HG03196 (cell line): ENCODE measurements at regions not wholly inside any gene's neighbourhood (a gene's known extent, or its start where the extent isn't known, plus 50 kb on each side); places are given as distances from the start of the nearest gene placed in this dataset.

Experiments used
- ATAC-seq: cut with Tn5 transposase; IDR thresholded peaks from one replicate; pipeline ENCODE4 v1.9.1; 2021; ENCODE audit not compliant: unreplicated experiment

DNA sequence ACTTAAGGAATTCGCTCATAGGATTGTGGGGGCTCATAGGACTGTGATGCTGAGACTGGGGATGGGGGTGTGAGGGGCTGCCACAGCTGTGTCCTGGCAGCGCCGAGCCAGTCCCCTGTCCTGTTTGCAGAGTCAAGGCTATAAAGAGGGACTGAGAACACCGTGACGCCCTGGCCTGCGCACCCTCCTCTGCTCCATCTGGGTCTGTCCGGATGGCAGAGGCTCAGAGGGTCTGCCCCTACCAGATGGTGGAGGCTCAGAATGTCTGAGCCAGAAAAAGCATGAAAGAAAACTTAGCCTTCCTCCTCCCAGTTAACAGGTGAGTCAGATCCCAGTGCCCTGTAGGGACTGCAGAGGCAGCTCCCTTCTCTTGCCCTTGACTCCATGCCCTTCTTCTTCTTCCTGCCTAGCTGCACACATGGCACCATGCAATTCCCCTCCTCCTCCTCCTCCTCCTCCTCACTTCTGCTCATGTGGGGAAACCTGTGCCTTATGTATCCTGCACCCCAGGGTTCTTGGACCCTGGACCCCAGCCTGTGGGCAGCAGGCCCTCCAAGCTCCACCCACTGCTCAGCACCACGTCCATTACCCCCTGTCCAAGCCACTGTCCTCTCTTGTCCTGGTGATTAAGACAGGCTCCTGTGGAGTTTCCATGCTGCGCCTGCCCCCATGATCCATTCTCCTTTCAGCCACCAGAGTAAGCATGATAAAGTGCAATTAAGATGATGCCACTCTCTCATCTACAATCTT, 410.0 kb upstream of the SULF2 start:
- no peak for ATAC-seq

DNA sequence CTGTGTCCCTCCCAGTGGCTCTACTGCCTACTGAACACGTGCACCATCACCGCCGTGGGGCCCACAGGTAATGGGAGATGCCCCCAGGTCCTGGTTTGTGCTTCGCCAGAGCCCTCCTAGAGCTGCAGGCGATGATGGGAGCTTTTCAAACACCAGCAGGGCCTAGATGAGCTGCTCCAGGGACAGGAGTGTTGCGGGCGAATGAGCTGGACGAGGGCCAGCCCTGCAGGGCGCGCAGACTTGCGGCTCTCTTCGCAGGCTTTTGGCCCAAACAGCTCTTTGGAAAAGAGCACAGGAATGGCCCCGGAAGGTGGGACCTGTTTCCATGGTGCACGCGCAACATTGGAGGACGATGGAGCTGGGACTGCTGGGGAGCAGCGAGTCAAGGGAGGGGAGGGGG, 409.3 kb upstream of the SULF2 start:
- ATAC-seq, result no peak

DNA sequence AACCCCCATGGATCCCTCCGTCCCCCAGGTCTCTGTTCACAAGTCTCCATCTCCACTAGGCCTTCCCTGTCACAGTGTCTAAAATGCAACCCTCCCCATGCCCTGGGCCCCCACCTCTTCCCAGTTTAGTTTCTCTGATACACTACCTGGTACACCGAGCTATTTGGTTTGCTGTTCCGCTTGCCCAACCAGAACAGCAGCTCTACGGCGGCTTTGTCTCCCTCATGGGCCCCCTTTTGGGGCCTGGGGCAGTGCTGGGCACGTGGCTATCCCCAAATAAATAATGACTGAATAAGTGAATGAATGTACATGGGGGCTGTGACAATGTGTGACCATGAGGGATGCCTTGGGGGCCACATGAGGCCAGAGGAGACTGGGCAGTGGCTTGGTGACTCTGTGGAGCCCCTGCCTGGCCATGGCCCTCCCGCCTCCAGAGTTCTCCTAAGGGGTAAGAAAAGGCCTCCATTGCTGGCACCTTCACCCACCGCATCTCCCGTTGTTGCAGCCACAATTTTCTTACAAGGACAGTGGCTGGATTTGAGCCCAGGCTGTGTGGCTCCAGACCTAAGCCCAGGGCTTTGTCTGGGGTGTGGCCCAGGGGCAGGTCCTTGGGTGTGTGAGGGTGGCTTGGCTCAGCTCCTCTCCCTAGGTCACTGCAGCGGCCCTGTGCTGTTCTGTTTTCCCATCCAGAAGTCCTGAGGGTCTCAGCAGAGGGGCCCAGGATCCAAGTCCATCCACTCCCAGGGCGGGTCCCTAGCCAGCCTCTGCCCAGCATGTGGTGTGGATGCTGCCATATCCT, 408.5 kb upstream of the SULF2 start:
- no peak for ATAC-seq

DNA sequence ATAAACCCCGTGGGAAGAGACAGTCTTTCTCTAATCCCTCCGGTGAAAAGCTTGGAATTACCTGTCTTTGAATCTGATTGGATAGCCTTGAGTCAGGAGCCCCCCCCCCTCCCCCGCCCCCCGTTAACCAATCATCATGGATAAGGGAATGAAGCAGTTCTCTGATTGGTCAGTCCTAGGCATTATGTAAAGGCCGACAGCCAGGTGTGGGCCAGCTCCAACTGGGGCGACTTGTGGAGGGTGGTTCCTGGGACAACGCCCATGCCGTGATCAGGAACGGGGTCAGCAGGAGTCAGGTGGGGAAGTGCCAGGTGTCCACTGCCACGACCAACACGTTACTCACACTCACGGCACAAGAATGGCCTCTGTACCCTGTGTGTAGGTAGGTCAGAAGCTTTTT, 406.8 kb upstream of the SULF2 start:
- ATAC-seq, result no peak

DNA sequence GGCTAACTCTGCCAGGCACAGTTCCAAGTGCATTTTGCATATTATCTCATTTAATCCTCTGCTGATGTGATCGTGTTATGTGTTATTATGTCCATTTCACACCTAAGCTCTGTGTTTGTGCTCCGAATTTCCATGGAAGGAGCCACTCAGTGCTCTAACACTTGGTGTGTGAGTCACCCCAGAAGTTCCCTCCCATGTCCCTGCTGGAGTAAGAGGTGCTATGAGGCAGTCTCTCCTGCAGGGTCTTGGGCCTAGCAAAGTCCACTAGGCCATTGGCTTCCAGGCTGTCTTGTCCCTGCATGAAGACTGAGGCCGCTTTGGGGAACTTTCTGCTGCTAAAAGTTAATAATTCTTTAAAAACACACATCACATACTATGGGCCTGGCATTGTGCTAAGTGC, 405.9 kb upstream of the SULF2 start:
- no peak for ATAC-seq

DNA sequence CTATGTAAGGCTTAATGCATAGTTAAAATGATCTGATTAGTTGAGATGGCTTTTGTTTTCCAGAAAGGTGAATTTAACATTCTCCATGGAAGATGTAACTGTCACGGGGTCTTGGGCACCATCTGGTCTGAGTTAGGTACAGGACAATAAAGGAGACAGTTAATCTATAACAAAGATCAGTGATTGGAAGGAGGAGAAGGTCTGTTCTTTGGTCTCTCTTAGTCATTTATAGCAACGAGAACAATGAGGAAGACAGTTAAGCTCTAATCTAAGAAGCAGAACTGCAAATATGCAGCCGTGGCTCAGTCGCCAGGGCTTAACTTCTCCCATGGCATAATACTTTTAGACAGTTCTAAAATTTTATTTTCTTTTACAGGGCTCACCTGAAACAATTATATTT, 405.5 kb upstream of the SULF2 start:
- no peak for ATAC-seq

DNA sequence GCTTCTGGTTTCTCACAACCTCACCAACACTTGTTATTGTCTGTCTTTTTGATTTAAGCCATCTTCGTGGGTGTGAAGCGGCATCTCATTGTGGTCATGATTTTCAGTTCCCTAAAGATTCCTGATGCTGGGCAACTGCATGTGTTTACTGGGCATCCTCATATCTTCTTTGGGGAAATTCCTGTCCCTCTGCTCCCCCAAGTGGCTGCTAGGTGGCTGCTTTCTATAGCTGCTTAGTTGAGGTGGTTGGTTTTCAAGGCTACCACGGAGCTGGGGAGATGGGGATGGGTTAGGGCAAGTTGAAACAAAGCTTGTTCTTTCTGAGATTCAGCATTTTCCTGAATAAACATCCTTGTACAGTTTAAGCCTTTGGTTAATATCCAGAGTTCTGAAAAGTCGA, 403.9 kb upstream of the SULF2 start:
- ATAC-seq, result no peak

DNA sequence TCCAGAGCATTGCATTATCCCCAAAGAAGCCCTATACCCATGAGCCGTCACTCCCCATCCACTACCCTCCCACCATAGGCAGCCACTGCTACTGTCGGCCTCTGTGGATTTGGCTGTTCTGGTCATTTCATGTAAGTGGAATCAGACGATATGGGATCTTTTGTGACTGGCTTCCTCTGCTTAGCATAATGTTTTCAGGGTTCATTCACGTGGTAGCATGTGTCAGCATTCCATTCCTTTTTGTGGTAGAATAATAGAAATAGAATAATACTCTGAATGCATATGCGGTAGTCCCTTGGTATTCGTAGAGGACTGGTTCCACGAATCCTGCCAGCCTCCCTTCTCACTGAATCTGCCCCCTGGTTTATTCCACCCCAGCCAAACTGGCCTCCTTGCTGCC, 402.6 kb upstream of the SULF2 start:
- no peak for ATAC-seq

DNA sequence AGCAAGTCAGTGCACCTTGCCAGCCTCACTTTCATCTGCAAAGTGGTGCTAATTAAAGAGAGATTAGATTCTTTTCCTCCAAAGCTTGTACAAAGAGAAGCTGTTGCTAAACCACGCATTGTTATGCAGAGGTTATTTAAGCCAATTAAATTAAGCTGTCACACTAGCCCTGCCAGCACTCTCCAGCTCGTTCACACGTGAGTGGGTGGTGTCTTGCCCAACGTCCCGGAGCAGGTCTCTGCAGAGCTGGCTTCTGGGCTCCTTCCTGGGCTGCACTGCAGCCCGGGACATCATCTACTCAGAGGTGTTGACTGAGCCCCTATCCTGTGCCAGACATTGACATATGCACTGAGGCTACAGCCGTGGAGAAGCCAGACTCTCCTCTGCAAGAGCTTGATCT, 401.6 kb upstream of the SULF2 start:
- no peak for ATAC-seq

DNA sequence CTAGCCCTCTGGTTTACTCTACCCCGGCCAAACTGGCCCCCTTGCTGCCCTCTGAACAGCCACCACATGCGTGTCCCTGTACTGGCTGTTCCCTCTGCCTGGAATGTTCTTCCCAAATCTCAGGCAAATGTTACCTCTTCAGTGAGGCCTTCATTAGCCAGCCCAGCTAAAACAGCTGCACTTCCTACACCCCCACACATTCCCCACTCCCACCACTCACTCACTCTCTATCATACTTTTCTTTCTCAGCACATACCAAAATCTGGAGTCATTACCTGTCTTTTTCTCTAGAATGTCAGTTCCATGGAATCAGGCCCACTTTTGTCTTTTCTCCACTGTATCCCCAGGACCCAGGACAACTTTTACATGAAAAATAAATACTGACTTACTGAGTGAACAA, 401.2 kb upstream of the SULF2 start:
- ATAC-seq, result no peak

DNA sequence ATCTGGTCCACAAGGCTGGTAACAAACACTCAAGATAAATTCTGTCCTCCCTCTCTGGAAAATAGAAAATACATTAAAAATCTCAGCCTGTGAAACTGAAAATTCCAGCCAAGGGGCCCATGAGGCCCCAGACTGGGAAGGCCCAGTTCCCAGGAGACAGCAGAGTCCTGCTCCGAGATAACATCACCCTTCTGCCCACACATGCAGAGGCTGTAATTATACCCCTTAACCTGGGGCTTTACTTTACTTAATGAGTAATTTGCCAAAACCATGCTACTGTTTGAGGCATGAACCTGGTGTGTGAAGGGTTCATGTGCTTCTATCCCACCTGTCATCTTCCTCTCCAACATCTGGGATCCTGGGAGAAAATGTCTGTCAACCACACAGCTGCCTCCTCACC, 398.9 kb upstream of the SULF2 start:
- no peak for ATAC-seq

DNA sequence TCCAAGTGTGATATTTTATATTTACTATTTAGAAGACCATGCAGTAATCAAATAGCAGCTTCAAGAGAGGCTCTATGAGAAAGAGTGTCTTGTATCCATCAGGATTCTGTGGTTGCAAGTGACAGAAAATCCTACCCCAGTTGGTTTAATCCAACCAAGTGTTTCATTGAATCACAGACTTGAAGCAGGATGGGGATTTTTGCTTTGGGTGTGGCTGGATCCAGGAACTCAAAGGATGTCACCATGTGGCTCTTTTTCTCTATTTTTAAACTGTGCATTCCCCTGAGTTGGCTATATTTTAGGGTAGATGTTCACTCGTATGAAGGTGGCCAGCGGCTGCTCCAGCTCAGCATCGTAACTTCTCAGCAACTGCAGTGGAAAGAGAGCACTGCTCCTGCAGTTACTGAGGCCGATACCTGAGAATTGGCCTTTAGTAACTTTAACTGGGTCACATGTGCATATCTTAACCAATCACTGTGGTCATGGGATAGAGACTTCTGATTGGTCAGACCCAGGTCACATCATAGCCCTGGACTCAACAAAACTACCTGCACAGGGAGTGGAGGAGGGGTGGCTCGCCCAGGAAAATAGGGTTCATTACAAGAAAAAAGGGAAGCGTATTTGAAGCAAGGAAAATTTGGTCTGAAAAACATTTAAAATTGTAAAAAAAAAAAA, 396.1 kb upstream of the SULF2 start:
- ATAC-seq, result no peak

DNA sequence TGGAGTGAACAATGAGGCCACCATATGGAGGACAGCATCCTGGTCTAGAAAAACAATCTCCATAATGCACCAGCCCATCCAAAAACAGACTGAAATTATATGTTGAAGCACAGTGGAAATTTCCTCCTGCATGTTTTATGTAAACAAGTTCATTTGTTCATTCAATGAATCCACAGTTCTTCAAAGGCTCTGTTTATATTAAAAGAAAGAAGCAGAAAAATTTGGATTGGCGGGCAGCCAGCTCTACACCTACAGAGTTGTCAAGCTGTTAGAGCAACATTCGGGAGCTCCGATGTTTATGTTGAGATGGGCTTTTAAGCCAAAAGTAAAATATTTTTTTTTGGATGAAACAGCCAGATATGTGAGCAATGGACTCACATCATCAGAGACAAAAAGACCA, 395.3 kb upstream of the SULF2 start:
- no peak for ATAC-seq

DNA sequence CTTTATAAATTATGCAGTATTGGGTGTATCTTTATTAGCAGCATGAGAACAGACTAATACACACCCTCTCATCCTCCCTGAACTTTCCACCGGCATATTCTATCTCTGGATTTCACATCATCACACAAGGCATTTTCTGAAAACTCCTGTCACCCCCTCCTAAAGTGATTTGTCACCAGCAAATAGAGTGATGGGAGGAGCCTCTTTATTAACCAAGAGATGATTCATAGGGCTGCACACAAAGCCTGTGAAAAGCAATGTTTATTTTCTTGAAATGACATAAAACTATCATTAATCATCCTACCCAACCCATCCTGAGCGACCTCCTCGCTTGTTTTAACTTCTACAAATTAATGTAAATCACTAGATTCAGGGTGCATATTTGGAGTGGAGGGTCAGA, 394.7 kb upstream of the SULF2 start:
- ATAC-seq, result no peak

DNA sequence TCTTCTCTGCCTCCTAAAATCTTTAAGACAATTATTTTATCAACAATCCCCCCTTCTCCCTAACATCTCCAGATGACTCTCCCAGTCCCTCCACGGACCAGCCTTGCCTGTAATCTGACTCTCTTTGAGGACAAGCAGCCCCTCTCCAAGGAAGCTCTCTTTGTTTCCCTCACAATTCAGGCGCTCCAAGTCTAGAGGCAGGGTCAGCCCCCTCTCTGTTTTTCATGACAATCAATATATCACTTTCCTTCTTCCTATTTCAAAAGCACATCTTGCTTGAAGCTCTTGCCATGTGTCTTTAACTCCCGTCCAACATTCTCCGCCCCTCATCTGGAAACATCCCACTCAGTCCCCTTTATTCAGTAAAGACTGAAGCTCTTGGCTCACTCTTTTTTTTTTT, 393.4 kb upstream of the SULF2 start:
- no peak for ATAC-seq

DNA sequence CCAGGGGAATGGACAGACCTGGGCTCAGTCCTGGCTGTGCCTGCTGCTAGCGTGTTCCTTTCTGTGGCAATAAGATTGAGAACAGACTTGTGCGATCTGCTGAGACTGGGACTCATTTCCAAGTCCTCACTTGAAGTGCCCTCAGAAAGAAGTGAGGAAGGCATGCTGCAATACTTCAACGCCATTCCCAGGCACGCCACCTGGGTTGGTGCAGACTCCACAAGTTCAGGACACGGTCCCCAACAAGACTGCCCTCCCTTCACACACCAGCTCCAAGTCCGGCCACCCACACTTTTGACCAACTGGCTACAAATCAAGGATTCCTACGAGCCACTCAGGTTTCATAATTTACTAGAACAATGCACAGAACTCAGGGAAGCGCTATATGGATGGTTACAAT, 391.8 kb upstream of the SULF2 start:
- ATAC-seq, result no peak

DNA sequence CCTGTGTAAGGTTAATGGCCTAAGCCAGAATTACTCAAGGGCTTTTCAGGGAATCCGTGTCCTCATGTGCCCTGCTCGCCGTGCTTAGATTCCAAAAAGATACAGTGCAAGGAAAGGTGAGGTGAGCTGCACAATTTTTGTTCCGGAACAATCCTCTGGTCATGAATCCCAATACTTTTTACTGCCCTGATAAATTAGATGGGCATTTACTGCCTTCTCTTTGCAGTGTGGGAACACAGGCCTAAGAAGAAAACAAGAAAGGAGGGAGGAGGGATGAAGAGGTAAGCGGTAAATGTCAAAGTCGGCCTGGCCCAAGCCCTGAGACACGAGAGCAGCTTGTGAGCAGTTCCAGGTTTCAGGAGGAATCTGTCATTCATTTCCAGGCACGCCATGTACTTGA, 390.9 kb upstream of the SULF2 start:
- ATAC-seq, result no peak

DNA sequence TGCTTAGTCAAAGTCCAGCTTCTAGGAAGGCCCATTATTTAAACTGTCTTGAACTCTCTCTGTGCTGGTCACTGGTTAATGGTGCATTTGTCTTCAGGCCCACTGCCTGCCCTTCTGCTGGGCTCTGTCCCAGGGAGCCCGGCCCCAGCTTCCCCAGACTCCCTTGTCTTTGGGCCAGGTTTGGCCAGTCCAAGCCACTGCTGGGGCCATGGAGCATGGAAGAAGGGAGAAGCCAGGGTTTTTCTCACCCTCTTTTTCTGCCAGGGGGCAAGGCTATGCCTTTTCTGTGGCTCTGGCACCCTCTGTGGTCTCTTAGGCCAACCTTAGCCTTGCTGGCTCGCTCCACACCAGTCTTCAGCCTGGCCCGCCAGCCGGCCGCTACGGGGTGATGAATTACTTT, 390.0 kb upstream of the SULF2 start:
- no peak for ATAC-seq

DNA sequence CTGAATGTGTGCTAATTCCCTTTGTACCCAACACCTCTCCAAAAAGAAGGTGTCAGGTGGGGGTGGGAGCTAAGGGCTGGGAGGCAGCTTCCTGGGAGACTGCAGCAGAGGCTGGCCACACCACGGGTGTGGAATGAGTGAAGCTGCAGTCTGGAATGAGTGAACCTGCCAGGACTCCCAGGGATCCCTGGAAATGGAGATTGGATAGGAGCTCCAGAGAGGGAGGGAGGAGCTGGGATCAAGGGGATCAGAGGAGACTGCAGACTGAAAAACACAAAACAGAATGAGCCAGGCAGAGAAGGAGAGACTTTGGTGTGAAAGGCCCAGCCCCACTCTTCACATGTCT, 387.0 kb upstream of the SULF2 start:
- ATAC-seq, result no peak

DNA sequence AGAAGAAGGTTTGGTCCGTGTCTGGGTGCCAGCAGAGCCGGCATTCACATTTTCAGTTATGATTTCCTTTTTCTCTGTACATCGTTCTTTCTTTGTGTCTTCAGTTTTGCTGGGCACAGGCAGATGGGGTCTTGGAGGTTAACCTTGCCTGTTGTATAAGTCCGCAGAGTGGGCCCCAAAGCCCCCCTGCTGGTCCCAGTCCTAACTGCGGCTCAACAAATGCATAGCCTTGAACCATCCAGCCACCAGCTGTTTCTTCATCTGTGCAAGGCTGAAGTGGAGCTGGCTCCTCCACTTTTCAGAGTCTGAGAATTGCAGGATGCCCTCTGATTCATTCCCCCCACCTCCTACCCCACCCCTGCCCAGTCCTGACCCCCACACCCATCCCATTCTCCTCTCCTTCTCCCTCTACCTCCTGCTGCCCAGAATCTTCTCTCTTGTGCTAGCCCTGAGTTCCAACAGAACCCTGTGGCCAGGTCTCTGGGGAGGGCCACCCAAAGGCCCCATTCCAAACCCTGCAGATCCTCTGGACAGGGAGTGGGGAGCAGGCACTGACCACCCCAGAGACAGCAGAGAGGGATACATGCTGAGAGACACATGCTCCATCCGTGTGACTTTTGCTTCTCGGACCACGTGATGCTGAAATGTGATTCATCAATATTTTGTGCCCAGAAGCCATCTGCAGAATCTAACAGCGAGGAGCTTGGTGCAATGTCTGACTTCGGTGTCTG, 386.5 kb upstream of the SULF2 start:
- ATAC-seq, result no peak

DNA sequence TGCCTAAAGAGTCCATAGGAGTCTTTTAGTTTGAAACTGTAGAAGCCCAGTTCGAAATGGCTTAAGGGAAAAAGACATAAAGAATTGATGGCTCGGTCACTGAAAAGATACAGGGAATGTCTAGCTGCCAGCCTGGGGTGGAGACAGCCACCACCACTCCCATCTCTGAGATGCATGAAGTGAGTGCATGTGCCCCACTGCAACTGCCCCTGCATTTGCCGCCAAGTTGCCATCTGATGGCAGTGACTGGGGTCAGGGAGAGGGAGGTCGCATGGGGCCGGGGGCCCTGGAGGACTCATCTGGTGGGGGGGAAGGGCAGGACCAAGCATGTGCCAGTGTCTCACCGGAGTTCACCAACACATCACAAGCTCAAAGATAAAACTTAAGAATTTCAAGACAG, 385.8 kb upstream of the SULF2 start:
- ATAC-seq, result no peak

DNA sequence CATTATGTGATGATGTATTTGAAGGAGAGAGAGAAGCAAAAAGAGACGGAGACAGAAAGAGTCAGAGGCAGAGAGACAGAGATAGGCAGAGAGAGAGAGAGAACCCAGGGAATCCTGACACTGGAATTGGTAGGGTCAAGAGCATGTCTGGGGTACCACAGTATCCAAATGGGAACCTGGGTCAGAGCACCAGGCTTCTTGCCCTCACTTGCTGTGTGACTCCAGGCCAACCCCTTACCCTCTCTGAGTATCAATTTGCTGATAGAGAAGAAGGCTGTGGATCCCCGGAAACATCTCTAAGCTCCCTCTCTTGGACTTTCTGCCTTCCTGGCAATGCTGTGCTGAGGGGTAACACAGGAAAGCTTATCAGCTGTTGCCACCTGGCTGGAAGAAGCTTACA, 385.3 kb upstream of the SULF2 start:
- ATAC-seq, result no peak
